ENCODE measurements at regions not wholly inside any gene's neighbourhood (a gene's known extent, or its start where the extent isn't known, plus 50 kb on each side); places are given as distances from the start of the nearest gene placed in this dataset.

GRCh38 chr14:83814896-83815295 is 1715.0 kb upstream of the FLRT2 start:
- no peak overlapping the region for H3K27ac ChIP-seq (ENCODE audit: low read depth, low read length, poor library complexity, severe bottlenecking)
- H3K9ac ChIP-seq (ENCODE audit: low read length), result no peak overlapping the region
- no peaks in the 10 kb centered on the region for H3K4me1 ChIP-seq (ENCODE audit: insufficient read depth, low read length, severe bottlenecking)
- no peaks in the 10 kb centered on the region for H3K9me2 ChIP-seq (ENCODE audit: low read depth, low read length)
- no peaks in the 10 kb centered on the region for H4K20me1 ChIP-seq (ENCODE audit: insufficient read depth, low read length)
- no peaks in the 10 kb centered on the region for H3K27me3 ChIP-seq (ENCODE audit: insufficient read depth, low read length)
- no peak for TF ChIP-seq CTCF (IDR thresholded peaks at IDR 0.05; ENCODE audit: low read length)
- TF ChIP-seq EZH2 (IDR thresholded peaks at IDR 0.05; ENCODE audit: borderline replicate concordance, low read length), result no peak
- H3F3A ChIP-seq (ENCODE audit: insufficient read depth, low read length), result no peaks in the 10 kb centered on the region
- no peaks in the 10 kb centered on the region for H3K9me3 ChIP-seq (ENCODE audit: low read length)
- no peaks in the 10 kb centered on the region for H3K79me2 ChIP-seq (ENCODE audit: insufficient read depth, low read length)
- H3K4me2 ChIP-seq (ENCODE audit: low read length), result no peak overlapping the region
- no peak overlapping the region for H3K4me3 ChIP-seq (ENCODE audit: low read depth, low read length, poor library complexity, severe bottlenecking)
- H2AFZ ChIP-seq (ENCODE audit: low read length), result no peak overlapping the region
- H3K36me3 ChIP-seq (ENCODE audit: insufficient read depth, low read length), result no peaks in the 10 kb centered on the region

DNA sequence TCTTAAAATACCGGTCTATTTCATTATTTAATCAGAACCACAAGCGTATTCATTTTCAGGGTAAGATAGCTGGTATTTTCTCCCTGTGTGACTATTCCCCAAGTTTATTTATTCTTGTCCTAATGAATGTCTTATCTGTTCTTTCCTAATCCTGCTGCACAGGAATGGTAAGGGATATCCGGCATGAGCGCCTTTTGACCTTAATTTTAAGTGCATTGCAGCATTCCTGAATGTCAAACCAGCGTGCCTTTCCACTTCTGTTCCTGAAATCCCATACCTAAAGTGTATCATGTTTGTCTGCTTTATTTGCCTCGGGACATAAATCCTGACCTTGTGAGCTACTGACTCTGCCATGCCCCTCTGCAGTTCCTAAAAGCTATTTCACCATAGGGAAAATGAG is 1713.2 kb upstream of the FLRT2 start:
- H3K79me2 ChIP-seq (ENCODE audit: insufficient read depth, low read length), result no peaks in the 10 kb centered on the region
- H3K36me3 ChIP-seq (ENCODE audit: insufficient read depth, low read length), result no peaks in the 10 kb centered on the region
- H3K4me3 ChIP-seq (ENCODE audit: low read depth, low read length, poor library complexity, severe bottlenecking), result no peak overlapping the region
- TF ChIP-seq CTCF (IDR thresholded peaks at IDR 0.05; ENCODE audit: low read length) (no peak), EZH2 (IDR thresholded peaks at IDR 0.05; ENCODE audit: borderline replicate concordance, low read length) (no peak)
- no peaks in the 10 kb centered on the region for H3K4me1 ChIP-seq (ENCODE audit: insufficient read depth, low read length, severe bottlenecking)
- no peaks in the 10 kb centered on the region for H3F3A ChIP-seq (ENCODE audit: insufficient read depth, low read length)
- no peak overlapping the region for H3K4me2 ChIP-seq (ENCODE audit: low read length)
- H2AFZ ChIP-seq (ENCODE audit: low read length), result no peak overlapping the region
- H4K20me1 ChIP-seq (ENCODE audit: insufficient read depth, low read length), result no peaks in the 10 kb centered on the region
- no peaks in the 10 kb centered on the region for H3K9me3 ChIP-seq (ENCODE audit: low read length)
- H3K9me2 ChIP-seq (ENCODE audit: low read depth, low read length), result no peaks in the 10 kb centered on the region
- no peak overlapping the region for H3K9ac ChIP-seq (ENCODE audit: low read length)
- no peaks in the 10 kb centered on the region for H3K27me3 ChIP-seq (ENCODE audit: insufficient read depth, low read length)
- H3K27ac ChIP-seq (ENCODE audit: low read depth, low read length, poor library complexity, severe bottlenecking), result no peak overlapping the region

DNA sequence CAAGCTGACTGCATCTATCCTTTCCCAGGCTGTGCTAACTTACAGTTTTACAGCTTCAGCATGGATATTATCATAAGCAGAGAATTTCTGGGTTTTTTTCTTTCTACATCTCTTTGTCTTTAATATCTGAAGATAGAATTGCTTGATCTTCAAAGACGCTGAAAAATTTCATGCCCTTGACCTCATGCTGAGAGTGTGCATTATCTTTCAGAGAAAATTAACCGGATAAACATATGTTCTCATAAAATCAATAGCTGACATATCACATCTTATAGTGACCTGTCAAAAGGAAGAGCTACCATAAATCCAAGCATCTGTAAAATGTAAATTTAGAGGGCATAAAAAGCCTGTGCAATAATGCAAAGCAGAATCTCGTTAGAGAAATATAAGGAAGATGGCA is 1704.1 kb upstream of the FLRT2 start:
- Histone ChIP-seq H4K20me1 (ENCODE audit: insufficient read depth, low read length) (no peaks in the 10 kb centered on the region), H3K27ac (ENCODE audit: low read depth, low read length, poor library complexity, severe bottlenecking) (no peak overlapping the region), H3K9me3 (ENCODE audit: low read length) (no peaks in the 10 kb centered on the region), H3K9me2 (ENCODE audit: low read depth, low read length) (no peaks in the 10 kb centered on the region), H3K4me2 (ENCODE audit: low read length) (no peak overlapping the region), H3K9ac (ENCODE audit: low read length) (no peak overlapping the region), H3F3A (ENCODE audit: insufficient read depth, low read length) (no peaks in the 10 kb centered on the region), H3K27me3 (ENCODE audit: insufficient read depth, low read length) (no peaks in the 10 kb centered on the region), H3K79me2 (ENCODE audit: insufficient read depth, low read length) (no peaks in the 10 kb centered on the region), H3K4me3 (ENCODE audit: low read depth, low read length, poor library complexity, severe bottlenecking) (no peak overlapping the region), H3K4me1 (ENCODE audit: insufficient read depth, low read length, severe bottlenecking) (no peaks in the 10 kb centered on the region), H2AFZ (ENCODE audit: low read length) (no peak overlapping the region), H3K36me3 (ENCODE audit: insufficient read depth, low read length) (no peaks in the 10 kb centered on the region)
- TF ChIP-seq CTCF (IDR thresholded peaks at IDR 0.05; ENCODE audit: low read length), result no peak
- no peak for TF ChIP-seq EZH2 (IDR thresholded peaks at IDR 0.05; ENCODE audit: borderline replicate concordance, low read length)
